GM12875 (cell line): ENCODE measurements at regions not wholly inside any gene's neighbourhood (a gene's known extent, or its start where the extent isn't known, plus 50 kb on each side); places are given as distances from the start of the nearest gene placed in this dataset.

Experiments used
- H3K4me3 ChIP-seq: one replicate; pipeline ENCODE4 v1.5.1; 2011; ENCODE audit warnings: low read depth, low read length, control low read depth
- CTCF ChIP-seq: IDR thresholded peaks from 2 replicates; pipeline ENCODE4 v1.5.1; 2011; ENCODE audit warnings: low read depth, mild to moderate bottlenecking, control low read depth, inconsistent platforms, low read length, moderate library complexity, borderline replicate concordance; ENCODE audit not compliant: insufficient read depth

GRCh38 chr11:109076870-109077269 lies 345.1 kb upstream of the C11orf87 start:
- TF ChIP-seq CTCF, result no peak

GRCh38 chr11:109077291-109077920 lies 344.6 kb upstream of the C11orf87 start:
- no peak for TF ChIP-seq CTCF
- no peak overlapping the region for H3K4me3 ChIP-seq

More at GRCh38 chr11:109076870-109077269, 345.1 kb upstream of the C11orf87 start:
- H3K4me3 ChIP-seq, result no peak overlapping the region

GRCh38 chr11:109085708-109086373 lies 336.1 kb upstream of the C11orf87 start:
- no peak for TF ChIP-seq CTCF
- H3K4me3 ChIP-seq, result no peak overlapping the region

- H3K4me3 ChIP-seq, result no peak overlapping the region
- TF ChIP-seq CTCF, result no peak
These were observed 335.1 kb upstream of the C11orf87 start for GRCh38 chr11:109086931-109087330.

- no peak for TF ChIP-seq CTCF
- H3K4me3 ChIP-seq, result no peak overlapping the region
These were observed 333.9 kb upstream of the C11orf87 start for GRCh38 chr11:109088086-109088485.

GRCh38 chr11:109089144-109089543 lies 332.8 kb upstream of the C11orf87 start:
- H3K4me3 ChIP-seq, result no peak overlapping the region
- no peak for TF ChIP-seq CTCF

GRCh38 chr11:109093354-109093753 lies 328.6 kb upstream of the C11orf87 start:
- TF ChIP-seq CTCF, result no peak
- H3K4me3 ChIP-seq, result no peak overlapping the region
